C4-2B (cell line): ENCODE measurements at regions not wholly inside any gene's neighbourhood (a gene's known extent, or its start where the extent isn't known, plus 50 kb on each side); places are given as distances from the start of the nearest gene placed in this dataset.

Experiments used
- ZFX ChIP-seq: fragments of 450-650 bp; IDR thresholded peaks from 2 replicates; pipeline ENCODE4 v1.6.1; 2017
- TF ChIP-seq, protein P1 (sequence below): fragments of 450-650 bp; conservative IDR thresholded peaks from 2 replicates; pipeline ENCODE4 v1.5.1; 2017; ENCODE audit warnings: mild to moderate bottlenecking

DNA sequence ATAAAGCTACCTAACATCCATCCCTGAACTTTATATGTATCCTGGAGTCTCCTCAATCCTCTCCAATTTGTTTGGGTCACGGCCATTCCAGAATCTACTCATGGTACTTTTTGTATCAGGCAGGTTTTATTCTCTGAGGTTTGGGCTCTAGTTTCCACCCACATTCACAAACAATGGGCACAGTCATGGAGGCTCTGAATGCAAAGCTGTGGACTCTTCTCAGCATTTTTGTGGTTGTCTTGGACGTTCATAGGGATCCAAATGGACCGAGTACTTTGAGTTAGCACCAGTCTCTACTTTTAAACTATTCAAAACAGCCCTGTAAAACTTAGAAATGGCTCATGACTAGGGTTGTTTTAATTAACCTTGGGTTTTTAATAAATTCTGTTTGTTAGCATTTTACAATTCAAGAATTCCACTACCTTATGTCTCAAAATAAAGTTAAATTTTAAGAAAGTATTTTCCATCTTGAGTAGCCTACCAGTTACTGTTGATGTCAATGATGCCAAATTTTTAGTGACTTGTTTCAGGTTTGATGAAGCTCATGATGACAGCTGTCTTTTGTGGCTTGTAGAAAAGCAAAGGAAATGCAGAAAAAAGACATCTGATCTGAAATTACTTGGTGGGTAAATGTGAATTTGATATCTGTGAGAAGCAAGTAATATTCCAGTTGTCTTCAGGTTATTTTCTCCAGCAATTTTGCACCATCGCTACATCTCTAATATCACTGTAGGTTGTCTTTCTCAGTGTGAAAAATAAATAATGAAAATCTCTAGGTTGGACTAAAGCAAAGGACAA, 275.7 kb upstream of the THBS1 start:
- TF ChIP-seq, protein P1, sequence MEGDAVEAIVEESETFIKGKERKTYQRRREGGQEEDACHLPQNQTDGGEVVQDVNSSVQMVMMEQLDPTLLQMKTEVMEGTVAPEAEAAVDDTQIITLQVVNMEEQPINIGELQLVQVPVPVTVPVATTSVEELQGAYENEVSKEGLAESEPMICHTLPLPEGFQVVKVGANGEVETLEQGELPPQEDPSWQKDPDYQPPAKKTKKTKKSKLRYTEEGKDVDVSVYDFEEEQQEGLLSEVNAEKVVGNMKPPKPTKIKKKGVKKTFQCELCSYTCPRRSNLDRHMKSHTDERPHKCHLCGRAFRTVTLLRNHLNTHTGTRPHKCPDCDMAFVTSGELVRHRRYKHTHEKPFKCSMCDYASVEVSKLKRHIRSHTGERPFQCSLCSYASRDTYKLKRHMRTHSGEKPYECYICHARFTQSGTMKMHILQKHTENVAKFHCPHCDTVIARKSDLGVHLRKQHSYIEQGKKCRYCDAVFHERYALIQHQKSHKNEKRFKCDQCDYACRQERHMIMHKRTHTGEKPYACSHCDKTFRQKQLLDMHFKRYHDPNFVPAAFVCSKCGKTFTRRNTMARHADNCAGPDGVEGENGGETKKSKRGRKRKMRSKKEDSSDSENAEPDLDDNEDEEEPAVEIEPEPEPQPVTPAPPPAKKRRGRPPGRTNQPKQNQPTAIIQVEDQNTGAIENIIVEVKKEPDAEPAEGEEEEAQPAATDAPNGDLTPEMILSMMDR = no peak
- TF ChIP-seq ZFX = no peak
